22Rv1 (cell line): ENCODE measurements at regions not wholly inside any gene's neighbourhood (a gene's known extent, or its start where the extent isn't known, plus 50 kb on each side); places are given as distances from the start of the nearest gene placed in this dataset.

Experiments used
- H3K27ac ChIP-seq: fragments of 450-650 bp; 2 replicates; pipeline ENCODE4 v1.5.1; 2017
- CTCF ChIP-seq: fragments of 450-650 bp; IDR thresholded peaks from 2 replicates; pipeline ENCODE4 v1.5.1; 2017; ENCODE audit warnings: mild to moderate bottlenecking
- ZFX ChIP-seq: fragments of 450-650 bp; IDR thresholded peaks from 2 replicates; pipeline ENCODE4 v1.6.1; 2017; ENCODE audit warnings: antibody characterized with exemption, borderline replicate concordance

- TF ChIP-seq ZFX (no peak), CTCF (no peak)
- H3K27ac ChIP-seq: no peak overlapping the region
Observed at GRCh38 chr3:19662486-19662885, 271.5 kb downstream of the EFHB start.

GRCh38 chr3:19652336-19652735, 281.7 kb downstream of the EFHB start:
- H3K27ac ChIP-seq: no peak overlapping the region
- no peak for TF ChIP-seq CTCF
- TF ChIP-seq ZFX: no peak

- TF ChIP-seq ZFX: no peak
- TF ChIP-seq CTCF: no peak
- no peak overlapping the region for H3K27ac ChIP-seq
Observed at GRCh38 chr3:19645093-19645492, 288.9 kb downstream of the EFHB start.

- no peak overlapping the region for H3K27ac ChIP-seq
- no peak for TF ChIP-seq ZFX
- TF ChIP-seq CTCF: no peak
Observed at GRCh38 chr3:19644405-19644804, 289.6 kb downstream of the EFHB start.

- no peak for TF ChIP-seq CTCF
- no peak for TF ChIP-seq ZFX
- H3K27ac ChIP-seq: no peak overlapping the region
Observed at GRCh38 chr3:19641408-19641807, 292.6 kb downstream of the EFHB start.

- TF ChIP-seq CTCF (no peak), ZFX (no peak)
- no peak overlapping the region for H3K27ac ChIP-seq
Observed at GRCh38 chr3:19632099-19633074, 301.6 kb downstream of the EFHB start.

GRCh38 chr3:19598870-19599269, 335.1 kb downstream of the EFHB start:
- no peak for TF ChIP-seq CTCF
- TF ChIP-seq ZFX: no peak

More at GRCh38 chr3:19598870-19599269, 335.1 kb downstream of the EFHB start:
- no peak overlapping the region for H3K27ac ChIP-seq
